HG03108 (cell line): ENCODE measurements at regions not wholly inside any gene's neighbourhood (a gene's known extent, or its start where the extent isn't known, plus 50 kb on each side); places are given as distances from the start of the nearest gene placed in this dataset.

ENCODE experiments used
- ATAC-seq: cut with Tn5 transposase; IDR thresholded peaks from one replicate; pipeline ENCODE4 v1.9.1; 2021; ENCODE audit warnings: moderate library complexity; ENCODE audit not compliant: unreplicated experiment

DNA sequence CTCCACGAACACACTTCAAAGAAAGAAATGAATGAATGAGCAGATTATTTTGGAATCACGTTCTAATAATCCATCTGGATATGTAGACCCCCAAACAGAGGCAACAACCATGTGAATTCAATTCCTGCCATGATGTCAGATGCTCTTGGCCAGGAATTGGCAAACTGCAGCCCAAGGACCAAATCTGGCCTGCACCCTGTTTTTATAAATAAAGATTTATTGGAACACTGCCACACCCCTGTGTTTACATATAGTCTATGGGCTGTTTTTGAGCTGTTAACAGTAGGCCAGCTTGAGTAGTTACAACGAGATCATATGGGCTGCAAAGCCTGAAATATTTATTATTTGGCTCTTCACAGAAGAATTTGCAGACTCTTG, 336.0 kb upstream of the ZFHX3 start:
- no peak for ATAC-seq

DNA sequence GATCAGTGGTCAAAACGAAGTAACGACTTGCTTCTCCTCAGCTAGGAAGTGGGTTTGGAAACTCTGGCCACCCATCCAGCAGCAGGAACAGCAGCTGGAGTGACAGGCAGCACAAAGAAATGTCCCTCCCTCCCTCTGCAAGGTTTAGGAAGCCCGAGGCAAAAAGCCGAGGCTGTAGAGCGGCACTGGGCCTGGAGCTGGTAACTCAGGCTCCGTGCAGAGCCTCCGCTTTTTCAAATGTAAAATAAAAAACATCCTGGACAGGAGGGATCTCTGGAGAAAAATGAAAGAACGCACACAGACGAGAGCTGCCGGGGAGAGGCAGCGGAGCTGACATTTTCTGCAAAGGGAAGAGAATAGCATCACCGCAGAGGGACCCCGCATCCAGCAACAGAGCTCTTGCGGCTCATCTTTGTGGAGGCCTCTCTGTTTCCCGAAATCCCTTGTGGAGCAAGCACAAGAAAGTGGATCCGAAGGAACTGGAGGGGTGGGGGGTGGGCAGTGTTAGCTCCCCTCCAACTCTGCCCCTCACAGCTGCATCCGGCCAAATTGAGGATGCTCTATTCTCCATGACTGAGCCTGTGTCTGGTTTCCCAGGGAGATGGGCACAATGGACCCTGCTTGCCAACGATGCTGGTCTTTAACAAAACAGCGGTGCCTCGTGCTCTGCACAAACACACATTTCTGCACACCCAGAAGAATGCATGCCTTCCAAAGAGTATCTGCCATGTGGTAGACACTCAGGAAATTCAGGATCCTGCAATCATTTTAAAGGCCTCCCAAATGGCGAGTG, 335.5 kb upstream of the ZFHX3 start:
- no peak for ATAC-seq

DNA sequence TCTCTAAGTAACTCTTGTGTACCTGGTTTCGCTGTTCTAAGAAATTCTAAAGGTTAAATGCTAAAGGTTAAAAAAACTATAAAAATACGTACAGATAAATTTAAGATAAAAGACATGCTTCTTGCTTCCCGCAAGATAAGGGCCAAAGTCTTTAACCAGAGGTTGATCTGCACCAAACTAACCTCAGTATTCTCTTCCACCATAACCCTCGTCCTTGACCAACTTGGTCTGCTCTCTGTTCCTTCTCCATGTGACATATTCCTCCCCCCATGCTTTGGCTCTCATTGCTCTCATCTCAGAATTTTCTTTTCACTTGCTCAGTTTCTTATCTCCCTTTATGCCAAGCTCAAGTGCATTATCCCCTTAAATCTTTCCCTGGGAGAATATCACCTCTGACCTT, 330.5 kb upstream of the ZFHX3 start:
- no peak for ATAC-seq

DNA sequence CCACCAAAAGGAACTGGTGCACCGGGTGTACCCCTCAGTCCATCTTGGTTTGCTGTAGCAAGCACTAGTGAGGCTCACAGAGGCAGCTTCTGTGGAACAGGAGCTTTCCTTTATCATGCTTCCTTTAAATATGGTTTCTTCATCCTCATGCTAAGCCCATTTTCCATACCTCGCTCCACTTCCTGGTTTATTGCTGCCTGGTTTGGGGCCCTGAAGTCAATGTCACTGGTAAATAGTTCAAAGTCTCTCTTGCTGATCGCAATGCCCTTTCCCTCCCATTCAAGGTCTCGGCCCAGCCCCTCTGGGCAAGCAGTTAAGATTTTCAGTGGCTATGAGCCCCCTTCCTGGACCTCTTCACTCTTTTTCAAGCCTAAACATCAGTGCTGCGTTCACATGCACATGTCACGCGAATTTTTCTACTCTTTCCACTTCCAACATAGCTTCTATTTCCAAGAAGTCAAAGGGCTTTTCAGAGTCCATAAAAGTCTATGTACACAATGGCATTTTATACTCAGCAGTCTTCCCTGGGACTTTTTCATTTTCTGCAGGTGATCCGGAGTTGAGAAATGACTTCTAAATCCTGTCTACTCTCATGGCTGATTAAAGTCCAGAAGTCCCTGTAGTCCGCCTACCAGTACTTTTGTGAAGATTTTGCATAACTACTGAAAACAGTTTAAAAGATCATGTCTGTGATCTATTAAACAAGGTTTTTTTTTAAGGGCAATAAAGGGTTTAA, 323.8 kb upstream of the ZFHX3 start:
- no peak for ATAC-seq

DNA sequence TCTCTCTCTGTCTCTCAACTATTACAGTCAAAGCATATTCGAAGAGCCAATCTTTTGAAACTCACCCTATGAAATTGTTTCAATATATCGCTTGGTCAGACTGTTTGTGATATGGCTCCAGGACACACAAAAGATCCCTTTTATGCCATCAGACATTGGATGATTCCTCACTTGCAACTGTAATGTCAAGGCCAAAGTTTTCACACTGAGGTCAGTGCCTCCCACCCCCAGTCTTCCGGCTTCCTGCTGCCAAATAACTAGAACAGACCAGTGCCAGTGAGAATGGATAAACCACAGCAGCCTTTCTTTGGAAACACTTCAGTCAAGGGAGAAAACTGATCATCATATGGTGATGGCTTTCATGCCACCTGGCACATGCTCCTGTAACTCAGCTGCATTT, 321.9 kb upstream of the ZFHX3 start:
- ATAC-seq: no peak

DNA sequence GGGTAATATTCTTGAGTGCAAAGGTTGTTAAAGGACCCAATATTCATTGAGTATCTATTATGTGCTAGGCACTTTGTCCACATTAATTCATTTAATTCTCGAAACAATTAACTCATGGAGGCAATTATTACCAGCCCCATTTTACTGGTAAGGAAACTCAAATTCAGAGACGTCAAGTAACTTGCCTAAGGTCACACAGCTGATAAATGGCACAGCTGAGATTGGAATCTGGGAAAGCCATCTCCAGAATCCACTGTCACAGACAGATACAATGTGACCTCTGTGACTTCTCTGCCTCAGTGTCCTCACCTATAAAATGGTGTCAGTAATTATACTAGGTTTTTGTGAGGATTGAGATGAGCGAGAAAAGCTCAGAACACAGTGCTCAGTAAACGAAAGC, 320.8 kb upstream of the ZFHX3 start:
- ATAC-seq: no peak

DNA sequence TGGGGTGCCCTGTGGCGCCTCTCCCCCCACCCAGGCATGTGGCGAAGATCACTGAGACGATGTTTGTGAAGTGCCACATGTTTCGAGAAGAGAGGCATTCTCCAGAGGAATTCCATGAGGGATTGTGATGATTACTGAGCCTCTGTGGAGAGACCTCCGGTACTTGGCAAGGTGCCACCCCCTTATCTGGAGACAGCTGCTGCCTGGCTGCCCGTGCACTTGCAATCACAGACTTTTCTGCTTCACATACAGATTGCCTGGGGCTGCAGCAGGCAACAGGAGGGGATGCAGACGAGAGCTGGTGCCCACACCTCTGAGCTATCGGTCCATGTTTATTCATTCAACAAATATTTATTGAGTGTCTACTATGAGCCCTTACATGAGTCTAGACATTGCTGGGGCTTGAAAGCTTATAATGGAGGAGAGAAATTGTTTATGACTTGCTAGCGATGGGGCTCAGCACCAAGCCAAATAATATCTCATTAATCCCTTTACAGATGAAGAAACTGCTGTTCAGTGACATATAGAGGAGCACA, 317.2 kb upstream of the ZFHX3 start:
- no peak for ATAC-seq

DNA sequence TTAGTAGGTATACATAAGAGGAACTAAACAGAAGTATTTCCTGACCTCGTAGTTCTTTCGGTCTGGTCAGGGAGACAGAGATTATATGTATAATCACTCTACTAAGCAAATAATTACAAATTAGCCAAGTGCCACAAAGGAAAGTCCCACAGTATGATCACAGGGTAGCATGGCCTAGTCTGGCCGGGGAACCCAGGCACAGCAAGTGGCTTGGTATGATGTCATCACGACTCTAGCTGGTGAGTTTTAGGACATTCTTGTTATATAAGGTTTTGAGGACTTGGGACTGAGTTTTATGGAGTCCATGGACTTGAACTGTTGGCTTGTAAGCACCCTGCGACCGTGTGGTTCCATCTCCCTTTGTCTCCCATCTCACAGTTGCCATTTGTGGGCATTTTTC, 316.5 kb upstream of the ZFHX3 start:
- ATAC-seq: no peak

DNA sequence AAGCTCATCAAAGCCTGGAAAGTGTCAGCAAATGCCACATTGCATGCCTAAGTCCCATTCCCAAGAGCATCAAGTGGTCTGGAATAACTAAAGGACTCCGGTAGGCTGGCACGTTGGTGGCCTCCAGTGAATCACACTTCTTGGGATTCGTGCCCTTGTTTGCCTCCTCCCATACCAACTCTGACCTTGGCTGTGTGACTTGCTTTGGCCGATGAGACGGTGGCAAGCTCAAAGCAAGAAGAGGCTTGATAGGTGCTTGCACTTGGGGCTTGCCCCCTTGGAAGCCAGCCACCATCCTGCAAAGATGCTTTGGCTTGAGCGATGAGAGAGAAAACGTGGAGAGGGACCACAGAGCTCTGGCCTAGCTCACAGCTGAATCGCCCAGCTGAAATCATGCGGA, 313.1 kb upstream of the ZFHX3 start:
- no peak for ATAC-seq

DNA sequence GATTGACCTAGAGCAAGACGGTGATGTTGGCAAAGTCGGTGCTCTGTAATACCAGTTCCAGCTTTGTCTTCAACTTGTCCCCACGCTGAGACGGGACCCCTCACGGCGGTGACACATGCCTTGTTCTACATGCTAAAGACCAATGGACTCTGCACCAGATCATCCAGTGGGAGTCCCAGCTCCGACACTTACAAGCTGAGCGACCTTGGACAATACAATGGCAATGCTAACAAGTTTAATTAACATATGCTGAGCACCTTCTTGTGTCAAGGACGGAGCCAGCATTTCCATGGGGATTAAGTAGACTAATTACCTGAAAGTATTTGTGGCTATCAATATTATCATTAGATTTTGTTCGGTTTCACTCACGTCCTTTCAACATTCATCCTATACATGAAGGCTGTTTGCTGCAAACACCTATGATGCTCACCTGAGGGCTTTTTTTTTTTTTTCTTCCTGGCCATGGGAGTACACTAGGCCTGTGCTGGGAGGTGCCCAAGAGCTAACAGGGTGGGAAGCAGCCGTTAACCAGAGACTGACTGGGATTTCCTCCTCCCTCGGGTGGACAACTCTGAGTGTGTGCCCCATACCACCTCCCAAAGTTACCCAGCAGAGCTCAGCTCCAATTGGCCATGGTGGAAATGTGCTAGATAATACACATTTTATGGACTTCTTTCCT, 308.6 kb upstream of the ZFHX3 start:
- no peak for ATAC-seq

DNA sequence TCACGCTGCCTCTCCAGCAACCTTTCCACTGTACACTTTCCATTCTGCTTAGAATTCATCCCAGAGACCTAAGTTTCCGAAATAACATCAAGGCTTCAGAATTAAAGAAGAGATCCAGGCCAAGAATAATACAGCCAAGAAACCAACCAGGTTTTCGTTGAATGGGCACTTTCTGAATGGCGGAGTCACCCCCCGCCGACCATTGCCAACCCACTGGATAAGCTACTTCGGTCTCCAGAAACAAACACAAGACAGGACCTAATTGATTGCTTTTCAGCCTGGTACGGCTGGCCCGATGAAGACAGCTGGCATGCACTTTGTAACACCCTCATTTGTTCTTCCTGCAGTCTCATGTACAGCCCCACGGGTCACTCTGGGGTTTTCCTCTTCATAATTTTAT, 308.1 kb upstream of the ZFHX3 start:
- no peak for ATAC-seq

DNA sequence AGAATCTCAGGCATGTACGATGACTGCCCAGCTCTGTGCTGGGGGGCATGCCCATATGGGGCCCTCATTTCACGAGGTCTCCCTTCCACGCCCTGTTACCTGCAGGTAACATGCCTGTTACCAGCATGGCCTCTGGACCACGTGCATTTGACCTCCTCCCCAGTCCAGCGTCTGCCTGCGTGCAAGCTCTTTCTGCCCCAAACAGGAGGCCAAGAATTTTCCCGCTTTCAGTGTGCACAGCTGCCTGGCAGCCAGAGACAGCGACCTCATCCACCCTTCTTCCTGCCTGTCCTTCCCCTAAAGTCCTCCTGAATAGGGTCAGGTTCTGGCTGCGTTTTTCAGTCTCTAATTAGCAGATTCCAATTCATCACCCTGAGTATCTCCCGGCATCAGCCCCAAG, 306.5 kb upstream of the ZFHX3 start:
- no peak for ATAC-seq

DNA sequence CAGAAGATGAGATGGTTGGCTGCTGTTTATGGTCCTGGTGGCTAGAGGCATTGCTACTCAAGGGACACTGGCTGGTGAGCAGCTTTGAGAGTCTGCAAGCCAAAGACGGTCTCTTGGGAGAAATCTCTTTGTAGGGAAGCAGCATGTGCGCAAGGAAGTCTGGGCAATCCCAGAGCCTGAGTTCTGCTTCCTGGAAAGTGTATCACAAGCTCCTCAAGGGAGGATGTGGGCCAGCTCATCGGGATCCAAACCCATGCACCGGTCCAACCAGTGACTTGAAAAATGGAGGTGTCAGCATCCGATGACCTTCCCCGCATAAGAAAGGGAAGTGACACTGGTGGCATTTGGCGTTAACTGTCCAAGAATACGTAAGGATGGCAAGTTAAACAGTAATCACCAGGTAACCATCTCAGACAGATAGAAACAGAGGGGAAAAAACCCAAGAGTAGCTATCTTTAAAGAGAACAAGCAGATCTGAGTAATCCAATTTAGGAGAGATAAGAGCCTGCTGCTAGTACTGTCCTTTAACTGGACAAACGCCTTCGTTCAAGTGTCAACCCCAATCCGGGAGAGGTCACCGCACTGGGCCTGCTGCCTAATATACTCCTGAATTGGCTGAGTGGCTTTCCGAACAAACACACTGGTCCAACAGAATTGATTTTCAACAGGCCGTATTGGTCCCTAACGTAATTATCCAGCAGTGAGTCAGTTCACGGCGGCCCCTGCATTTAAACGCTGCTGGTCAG, 303.0 kb upstream of the ZFHX3 start:
- ATAC-seq: no peak

DNA sequence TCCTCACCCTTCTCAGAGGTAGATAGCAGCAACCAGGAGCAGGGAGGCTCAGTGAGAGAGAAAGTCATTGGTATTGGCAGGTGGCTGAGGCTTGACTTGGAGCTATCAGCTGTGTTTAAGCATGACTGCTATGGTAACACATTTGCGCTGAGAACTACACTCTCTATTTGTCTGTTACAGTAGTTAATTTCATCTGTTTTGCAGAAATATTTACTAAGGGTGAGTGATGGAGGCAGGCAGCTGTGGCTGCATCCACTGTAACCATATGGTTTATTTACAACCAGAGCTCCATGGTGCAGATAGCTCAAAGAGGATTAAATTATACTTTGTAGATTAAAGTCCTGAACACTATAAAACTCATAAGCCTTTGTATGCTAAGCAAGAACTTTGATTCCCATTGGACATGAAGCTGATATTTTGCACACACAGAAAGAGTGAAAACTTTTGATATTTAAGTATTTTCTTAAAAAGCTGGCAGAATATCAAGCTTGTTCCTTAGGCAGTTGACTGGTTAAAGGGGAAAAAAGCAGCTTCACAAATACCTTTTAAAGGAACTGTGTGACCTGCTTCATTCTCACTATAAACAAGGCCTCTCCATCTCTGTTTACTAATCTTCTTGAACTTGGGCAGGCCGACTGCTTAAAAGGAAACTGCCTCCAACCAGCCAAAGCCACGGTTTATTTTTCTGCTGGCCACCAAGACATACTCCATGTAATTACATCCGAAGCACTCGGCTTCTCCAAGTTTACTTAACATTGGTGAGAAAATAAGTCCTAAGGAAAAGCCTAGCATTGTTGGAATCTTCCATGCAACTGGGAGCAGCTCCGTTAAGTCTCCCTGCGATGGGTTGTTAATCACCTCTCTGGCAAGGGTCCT, 299.8 kb upstream of the ZFHX3 start:
- no peak for ATAC-seq

DNA sequence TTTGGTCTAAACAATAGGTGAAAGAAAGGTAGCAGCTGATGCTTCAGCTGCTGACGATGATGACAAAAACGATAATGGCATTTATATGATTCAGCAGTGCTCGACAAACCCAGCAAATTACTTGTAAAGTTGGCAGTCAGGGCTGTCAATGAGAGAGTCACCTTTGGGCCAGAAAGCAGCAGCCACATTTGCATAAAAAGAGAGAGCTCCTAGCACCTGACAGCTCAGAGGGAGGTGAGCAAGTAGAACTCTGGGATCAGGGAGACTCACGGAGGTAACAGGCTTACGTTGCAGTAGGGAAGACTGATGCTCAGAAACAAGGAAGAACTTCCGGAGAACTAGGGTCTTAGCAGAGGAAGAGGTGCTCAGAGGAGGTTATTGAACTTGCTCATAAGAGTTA, 291.9 kb upstream of the ZFHX3 start:
- no peak for ATAC-seq

DNA sequence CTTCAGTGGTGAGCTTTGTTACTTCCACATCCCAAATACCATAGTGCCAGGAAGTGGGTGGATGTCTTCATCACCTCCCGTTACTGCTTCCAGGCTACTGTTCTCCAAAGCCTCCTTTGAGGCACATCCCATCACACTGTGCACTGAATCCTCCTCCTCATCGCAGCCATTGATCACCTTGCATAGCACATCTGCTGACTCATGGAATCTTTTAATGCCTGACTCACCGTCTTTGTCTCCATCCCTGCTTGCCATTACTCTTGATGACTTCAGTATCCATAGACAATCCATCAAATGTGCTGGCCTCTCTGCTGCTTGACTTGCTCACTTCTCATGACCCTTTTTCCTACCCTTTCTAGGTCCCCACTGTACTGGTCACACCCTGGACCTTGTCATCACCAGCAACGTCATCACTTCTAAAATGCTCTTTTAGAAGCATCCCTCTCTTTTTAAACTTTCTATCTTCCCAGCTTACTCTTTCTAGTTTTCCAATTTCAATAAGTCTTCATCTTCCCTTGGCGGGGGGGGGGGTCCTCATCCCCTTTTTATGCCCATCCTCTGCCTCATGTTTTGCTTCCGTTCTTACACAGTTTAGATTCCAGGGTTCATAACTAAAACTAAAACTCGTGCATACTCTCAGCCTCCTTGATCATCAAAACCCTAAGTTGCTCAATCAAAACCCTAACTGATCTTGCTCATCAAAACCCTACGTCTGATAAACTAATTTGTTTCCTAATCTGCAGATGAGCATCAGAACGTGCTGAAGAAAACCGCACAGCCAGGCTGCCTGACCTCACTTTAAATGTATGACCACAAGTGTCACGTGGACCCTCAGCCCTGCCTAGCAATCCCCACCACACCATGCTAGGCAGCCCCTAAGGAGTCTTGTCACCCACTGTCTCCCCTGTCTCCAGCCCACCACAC, 289.7 kb upstream of the ZFHX3 start:
- no peak for ATAC-seq

DNA sequence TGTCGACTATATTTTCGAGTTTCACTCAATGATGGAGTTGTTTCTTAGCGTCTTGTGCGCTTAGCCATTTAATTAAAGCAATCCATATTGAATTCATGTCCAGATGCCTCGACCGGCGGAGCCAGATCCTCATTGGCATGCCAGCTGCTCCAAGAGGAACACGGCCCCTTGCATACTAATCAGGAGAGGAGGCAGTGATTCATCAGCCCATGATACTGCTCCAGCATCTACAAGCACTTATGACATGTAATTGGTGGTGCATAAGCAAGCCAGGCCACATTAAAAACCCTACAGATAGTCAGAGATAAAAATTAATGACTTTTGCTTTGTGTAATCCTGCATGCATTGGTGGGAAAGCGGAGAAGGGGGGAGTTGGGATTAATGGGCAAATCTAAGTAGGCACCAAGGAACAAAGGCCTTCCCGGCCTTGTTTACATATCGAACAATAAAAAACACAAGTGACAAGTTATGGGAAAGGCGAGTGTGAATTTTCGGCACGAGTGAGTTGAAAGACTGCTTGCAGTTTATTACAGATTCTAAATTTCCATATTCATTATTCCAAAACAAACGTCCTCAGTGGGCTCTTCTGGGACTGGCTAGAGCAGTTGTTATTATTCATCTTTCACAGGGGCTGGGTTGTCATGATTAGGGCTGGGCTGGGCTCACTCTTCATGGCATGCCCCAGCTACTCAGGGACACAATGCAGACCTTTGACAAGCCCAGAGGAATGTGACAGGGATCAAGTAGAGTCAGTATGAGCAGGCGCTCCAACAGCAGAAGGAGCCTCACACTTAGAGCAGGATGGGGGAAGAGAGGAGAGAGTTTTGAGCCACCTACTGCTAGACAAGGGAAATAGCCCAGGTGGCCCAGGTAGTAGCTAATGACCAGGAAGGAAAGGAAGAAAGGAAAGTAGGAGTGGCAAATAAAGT, 281.7 kb upstream of the ZFHX3 start:
- no peak for ATAC-seq
